Ishikawa (cell line): ENCODE measurements at regions not wholly inside any gene's neighbourhood (a gene's known extent, or its start where the extent isn't known, plus 50 kb on each side); places are given as distances from the start of the nearest gene placed in this dataset.

Experiments used
- CREB1 ChIP-seq: IDR thresholded peaks from 2 replicates; pipeline ENCODE4 v1.6.1; 2012; ENCODE audit warnings: low read depth
- EGR1 ChIP-seq: IDR thresholded peaks from 2 replicates; pipeline ENCODE4 v1.6.1; 2012
- EP300 ChIP-seq: IDR thresholded peaks from 2 replicates; pipeline ENCODE4 v1.6.1; 2012; ENCODE audit warnings: borderline replicate concordance

GRCh38 chr5:167730121-167730520 is 561.3 kb upstream of the WWC1 start:
- no peak for TF ChIP-seq CREB1
- no peak for TF ChIP-seq EGR1
- TF ChIP-seq EP300: no peak
